ENCODE measurements at regions not wholly inside any gene's neighbourhood (a gene's known extent, or its start where the extent isn't known, plus 50 kb on each side); places are given as distances from the start of the nearest gene placed in this dataset.

- no peak for DNase-seq (ENCODE audit: low read depth)
- TF ChIP-seq CTCF (conservative IDR thresholded peaks at IDR 0.05; ENCODE audit: low read depth, low read length), result no peak
- no peak overlapping the region for H3K4me3 ChIP-seq (ENCODE audit: low read depth, low read length)
Observed at GRCh38 chr3:34396956-34397355, 598.5 kb downstream of the PDCD6IP start.

GRCh38 chr3:34399401-34399800 is 601.0 kb downstream of the PDCD6IP start:
- DNase-seq (ENCODE audit: low read depth), result no peak

GRCh38 chr3:34405159-34405558 is 606.7 kb downstream of the PDCD6IP start:
- no peak for DNase-seq (ENCODE audit: low read depth)
- H3K4me3 ChIP-seq (ENCODE audit: low read depth, low read length), result no peak overlapping the region
- no peak for TF ChIP-seq CTCF (conservative IDR thresholded peaks at IDR 0.05; ENCODE audit: low read depth, low read length)

More at GRCh38 chr3:34399401-34399800, 601.0 kb downstream of the PDCD6IP start:
- TF ChIP-seq CTCF (conservative IDR thresholded peaks at IDR 0.05; ENCODE audit: low read depth, low read length), result no peak
- no peak overlapping the region for H3K4me3 ChIP-seq (ENCODE audit: low read depth, low read length)

GRCh38 chr3:34407281-34407680 is 608.9 kb downstream of the PDCD6IP start:
- no peak for TF ChIP-seq CTCF (conservative IDR thresholded peaks at IDR 0.05; ENCODE audit: low read depth, low read length)
- H3K4me3 ChIP-seq (ENCODE audit: low read depth, low read length), result no peak overlapping the region
- no peak for DNase-seq (ENCODE audit: low read depth)

GRCh38 chr3:34408088-34408487 is 609.7 kb downstream of the PDCD6IP start:
- H3K4me3 ChIP-seq (ENCODE audit: low read depth, low read length), result no peak overlapping the region
- no peak for TF ChIP-seq CTCF (conservative IDR thresholded peaks at IDR 0.05; ENCODE audit: low read depth, low read length)
- no peak for DNase-seq (ENCODE audit: low read depth)

- DNase-seq (ENCODE audit: low read depth), result no peak
- no peak for TF ChIP-seq CTCF (conservative IDR thresholded peaks at IDR 0.05; ENCODE audit: low read depth, low read length)
- no peak overlapping the region for H3K4me3 ChIP-seq (ENCODE audit: low read depth, low read length)
Observed at GRCh38 chr3:34411596-34411995, 613.2 kb downstream of the PDCD6IP start.

GRCh38 chr3:34419801-34420200 is 621.4 kb downstream of the PDCD6IP start:
- DNase-seq (ENCODE audit: low read depth), result no peak
- TF ChIP-seq CTCF (conservative IDR thresholded peaks at IDR 0.05; ENCODE audit: low read depth, low read length), result no peak
- no peak overlapping the region for H3K4me3 ChIP-seq (ENCODE audit: low read depth, low read length)
